GM18498 (cell line): ENCODE measurements at regions not wholly inside any gene's neighbourhood (a gene's known extent, or its start where the extent isn't known, plus 50 kb on each side); places are given as distances from the start of the nearest gene placed in this dataset.

ENCODE experiments used
- ATAC-seq: cut with Tn5 transposase; IDR thresholded peaks from one replicate; pipeline ENCODE4 v1.9.1; 2021; ENCODE audit warnings: mild to moderate bottlenecking, moderate library complexity; ENCODE audit not compliant: unreplicated experiment

- no peak for ATAC-seq
These were observed 173.2 kb upstream of the HMGA2 start for GRCh38 chr12:65651060-65651459.

- no peak for ATAC-seq
These were observed 171.0 kb upstream of the HMGA2 start for GRCh38 chr12:65653321-65653720.

- ATAC-seq, result no peak
These were observed 170.2 kb upstream of the HMGA2 start for GRCh38 chr12:65653946-65654629.

GRCh38 chr12:65655074-65655493 lies 169.2 kb upstream of the HMGA2 start:
- ATAC-seq, result no peak

GRCh38 chr12:65656156-65656882 lies 168.0 kb upstream of the HMGA2 start:
- no peak for ATAC-seq

- no peak for ATAC-seq
These were observed 167.4 kb upstream of the HMGA2 start for GRCh38 chr12:65656891-65657351.

- no peak for ATAC-seq
These were observed 166.6 kb upstream of the HMGA2 start for GRCh38 chr12:65657635-65658034.

- ATAC-seq, result no peak
These were observed 165.9 kb upstream of the HMGA2 start for GRCh38 chr12:65658360-65658759.

- ATAC-seq, result no peak
These were observed 164.6 kb upstream of the HMGA2 start for GRCh38 chr12:65659681-65660080.

GRCh38 chr12:65660096-65660495 lies 164.2 kb upstream of the HMGA2 start:
- ATAC-seq, result no peak

- ATAC-seq, result no peak
These were observed 163.4 kb upstream of the HMGA2 start for GRCh38 chr12:65660836-65661235.

- ATAC-seq, result no peak
These were observed 161.7 kb upstream of the HMGA2 start for GRCh38 chr12:65662590-65662989.

GRCh38 chr12:65663097-65663496 lies 161.2 kb upstream of the HMGA2 start:
- ATAC-seq, result no peak

- ATAC-seq, result no peak
These were observed 160.6 kb upstream of the HMGA2 start for GRCh38 chr12:65663648-65664047.

- no peak for ATAC-seq
These were observed 159.5 kb upstream of the HMGA2 start for GRCh38 chr12:65664715-65665250.

- no peak for ATAC-seq
These were observed 158.5 kb upstream of the HMGA2 start for GRCh38 chr12:65665817-65666216.

GRCh38 chr12:65666876-65667275 lies 157.4 kb upstream of the HMGA2 start:
- no peak for ATAC-seq

- ATAC-seq, result no peak
These were observed 156.4 kb upstream of the HMGA2 start for GRCh38 chr12:65667932-65668331.

GRCh38 chr12:65668981-65669695 lies 155.1 kb upstream of the HMGA2 start:
- no peak for ATAC-seq

- ATAC-seq, result no peak
These were observed 153.5 kb upstream of the HMGA2 start for GRCh38 chr12:65670775-65671174.

GRCh38 chr12:65672441-65672840 lies 151.8 kb upstream of the HMGA2 start:
- ATAC-seq, result no peak
